Stimulated activated CD8-positive, alpha-beta memory T cell treated with anti-CD3 and anti-CD28 coated beads, Interleukin-7, amount 100 ng/mL, for 1 hour (primary cell): ENCODE measurements at regions not wholly inside any gene's neighbourhood (a gene's known extent, or its start where the extent isn't known, plus 50 kb on each side); places are given as distances from the start of the nearest gene placed in this dataset.
"Not testable (repeated sequence)": the region's sequence is repeated elsewhere in the genome, so short reads cannot be mapped to it uniquely, and the experiment has no call there.

Experiments used
- DNase-seq, 2 donors: peaks; one replicate each; pipeline ENCODE4 v3.0.0-alpha.2; 2020; ENCODE audit warnings: low read depth in 2 of 2

- DNase-seq, result no peak
Measured at GRCh38 chr14:53670701-53671100, 285.9 kb downstream of the BMP4 start.

DNA sequence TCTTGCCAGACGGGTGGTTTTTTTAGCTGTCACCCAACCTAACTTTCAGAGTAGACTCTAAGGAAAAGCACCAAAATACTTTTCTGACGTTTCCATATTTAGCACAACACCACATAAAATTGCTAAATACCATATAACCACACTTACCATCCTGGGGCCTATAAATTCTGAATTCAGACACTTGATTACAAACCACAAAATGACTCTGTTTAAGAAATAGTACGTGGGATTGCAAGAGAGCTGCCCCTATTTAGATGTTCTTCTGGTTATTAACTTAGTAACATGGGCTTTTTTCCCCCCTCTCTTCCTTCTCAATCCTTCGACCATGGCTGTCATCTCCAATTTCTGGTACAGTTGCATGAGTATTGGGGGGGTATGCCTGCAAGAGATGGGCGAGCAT, 287.7 kb downstream of the BMP4 start:
- no peak for DNase-seq

- DNase-seq, result no peak
Measured at GRCh38 chr14:53663709-53664108, 292.9 kb downstream of the BMP4 start.

GRCh38 chr14:53655080-53655785, 301.4 kb downstream of the BMP4 start:
- no peak for DNase-seq

GRCh38 chr14:53652068-53652467, 304.6 kb downstream of the BMP4 start:
- no peak for DNase-seq

- DNase-seq, result no peak
Measured at GRCh38 chr14:53651096-53651740, 305.4 kb downstream of the BMP4 start.

GRCh38 chr14:53646925-53647324, 309.7 kb downstream of the BMP4 start:
- DNase-seq, result no peak

- no peak for DNase-seq
Measured at GRCh38 chr14:53640695-53641094, 315.9 kb downstream of the BMP4 start.

DNA sequence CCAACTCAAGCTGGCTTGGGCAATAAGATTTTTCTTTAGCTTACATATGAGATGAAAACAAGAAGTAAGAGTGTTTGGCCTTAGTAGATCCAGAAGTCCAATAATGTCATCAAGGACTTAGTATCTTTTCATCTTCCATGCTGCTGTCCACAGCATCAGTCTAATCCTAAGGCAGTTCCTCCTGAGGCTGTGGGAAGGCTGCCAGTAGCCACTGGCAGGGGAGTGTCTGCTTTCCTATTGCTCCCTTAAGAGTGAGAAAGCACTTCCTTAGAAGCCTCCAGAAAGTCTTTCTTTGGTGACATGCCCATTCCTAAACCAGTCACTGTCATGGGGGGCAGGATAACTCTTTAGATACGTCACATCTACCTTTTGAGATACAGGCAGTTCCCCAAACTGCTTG, 317.7 kb downstream of the BMP4 start:
- DNase-seq, result no peak

DNA sequence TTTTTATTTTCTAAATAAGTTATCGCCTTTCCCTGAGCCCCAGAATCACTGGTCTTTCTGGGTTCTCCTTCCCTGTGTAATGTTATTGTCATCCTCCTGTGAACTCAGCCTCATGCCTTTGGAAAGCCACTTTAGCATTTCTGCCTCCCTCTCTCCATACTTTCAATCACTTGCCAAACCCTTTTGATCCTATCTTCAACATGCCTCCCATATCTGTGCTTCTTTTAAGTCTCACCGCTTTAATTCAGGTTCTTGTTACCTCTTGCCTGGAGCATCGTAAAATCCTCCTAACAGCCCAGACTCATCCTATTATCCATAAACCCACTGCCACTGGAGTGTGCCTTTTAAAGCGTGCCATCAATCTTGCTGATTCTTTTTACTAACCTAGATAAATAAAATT, 321.8 kb downstream of the BMP4 start:
- DNase-seq, result no peak

DNA sequence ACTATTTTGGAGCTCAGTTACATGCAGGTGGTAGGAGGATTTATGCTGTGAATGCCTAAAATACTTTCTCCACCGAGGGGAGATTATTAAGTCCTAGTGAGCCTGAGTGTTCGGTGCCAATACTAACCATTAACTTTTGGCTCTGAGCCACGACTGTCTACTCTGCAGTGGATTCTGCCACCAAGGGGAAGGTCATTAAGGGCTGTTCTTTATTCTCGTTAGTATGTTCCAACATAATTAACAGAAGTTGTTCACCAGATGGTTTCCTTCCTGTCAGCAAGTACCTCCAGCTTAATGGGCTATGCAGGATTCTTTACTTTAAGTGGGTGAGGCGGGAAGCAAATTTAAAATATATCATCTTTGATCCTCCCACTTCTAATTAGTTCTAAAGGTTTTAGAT, 326.3 kb downstream of the BMP4 start:
- DNase-seq, result no peak

DNA sequence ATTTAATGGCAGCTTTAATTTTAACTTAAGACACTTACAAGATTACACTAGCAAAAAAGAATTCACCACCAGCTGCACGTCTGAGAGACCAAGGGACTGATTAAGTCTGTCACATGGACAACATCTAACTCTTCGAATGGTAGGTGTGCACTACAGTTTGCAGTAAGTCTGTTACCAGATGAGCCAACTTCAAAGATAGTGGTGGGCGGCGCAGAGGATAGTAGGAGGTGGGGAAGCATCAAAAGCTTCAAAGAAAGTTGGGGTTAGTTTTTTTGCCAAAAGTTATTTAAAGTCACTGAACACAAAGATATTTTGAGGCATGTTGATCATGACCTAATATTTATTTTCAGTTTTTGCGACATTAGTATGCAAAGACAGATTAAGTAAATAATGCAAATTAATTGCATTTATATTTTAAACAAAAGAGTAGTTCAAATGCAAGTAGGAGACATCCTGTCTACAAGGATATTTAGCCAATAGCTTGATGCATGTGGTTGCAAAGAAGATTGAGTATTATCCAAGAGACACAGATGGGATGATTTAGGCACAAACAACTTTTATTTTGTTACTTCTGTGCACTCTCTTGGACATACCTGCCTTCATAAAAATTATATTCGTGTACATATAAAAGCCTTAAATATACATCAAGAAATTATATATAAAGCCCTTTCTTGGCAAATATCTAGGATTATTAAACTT, 327.7 kb downstream of the BMP4 start:
- DNase-seq, result no peak

GRCh38 chr14:53628261-53628660, 328.4 kb downstream of the BMP4 start:
- DNase-seq, result no peak

DNA sequence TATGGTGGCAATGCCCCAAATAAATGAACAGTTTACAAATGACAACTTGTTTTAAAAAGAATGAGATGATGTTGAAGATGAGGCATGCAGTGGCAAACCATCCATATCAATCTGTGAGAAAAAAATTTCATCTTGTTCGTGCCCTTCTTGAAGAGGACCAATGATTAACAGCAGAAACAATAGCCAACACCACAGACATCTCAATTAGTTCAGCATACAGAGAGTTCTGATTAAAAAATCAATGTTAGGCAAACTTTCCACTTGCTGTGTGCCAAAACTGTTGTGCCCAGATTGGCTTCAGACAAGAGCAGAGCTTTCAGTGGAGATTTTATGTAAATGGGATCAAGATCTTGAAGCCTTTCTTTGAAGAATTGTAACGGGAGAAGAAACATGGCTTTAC, 329.9 kb downstream of the BMP4 start:
- no peak for DNase-seq

GRCh38 chr14:53622447-53622846, 334.2 kb downstream of the BMP4 start:
- no peak for DNase-seq

GRCh38 chr14:53621921-53622320, 334.7 kb downstream of the BMP4 start:
- DNase-seq, result no peak

- DNase-seq, result no peak
Measured at GRCh38 chr14:53621433-53621832, 335.2 kb downstream of the BMP4 start.

GRCh38 chr14:53620890-53621289, 335.7 kb downstream of the BMP4 start:
- no peak for DNase-seq

DNA sequence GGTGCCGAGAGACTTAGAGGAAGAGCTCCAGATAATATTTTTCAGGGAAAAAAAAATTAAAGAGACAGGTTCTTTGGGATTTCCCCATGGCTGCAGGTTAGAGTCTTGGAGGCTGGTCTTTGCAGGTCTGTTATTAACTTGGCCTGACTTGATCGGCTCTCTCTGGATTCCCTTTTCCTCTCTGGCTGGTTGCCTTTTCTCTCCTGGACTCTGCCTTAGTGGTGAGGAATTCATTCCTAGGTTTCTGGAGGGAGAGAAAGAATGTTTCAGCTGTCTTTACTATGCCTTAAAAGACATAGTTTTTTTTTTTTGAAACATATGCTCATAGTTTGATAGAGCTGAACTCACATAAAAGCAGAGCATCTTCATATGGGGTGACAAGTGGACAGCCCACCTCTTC, 336.3 kb downstream of the BMP4 start:
- no peak for DNase-seq

DNA sequence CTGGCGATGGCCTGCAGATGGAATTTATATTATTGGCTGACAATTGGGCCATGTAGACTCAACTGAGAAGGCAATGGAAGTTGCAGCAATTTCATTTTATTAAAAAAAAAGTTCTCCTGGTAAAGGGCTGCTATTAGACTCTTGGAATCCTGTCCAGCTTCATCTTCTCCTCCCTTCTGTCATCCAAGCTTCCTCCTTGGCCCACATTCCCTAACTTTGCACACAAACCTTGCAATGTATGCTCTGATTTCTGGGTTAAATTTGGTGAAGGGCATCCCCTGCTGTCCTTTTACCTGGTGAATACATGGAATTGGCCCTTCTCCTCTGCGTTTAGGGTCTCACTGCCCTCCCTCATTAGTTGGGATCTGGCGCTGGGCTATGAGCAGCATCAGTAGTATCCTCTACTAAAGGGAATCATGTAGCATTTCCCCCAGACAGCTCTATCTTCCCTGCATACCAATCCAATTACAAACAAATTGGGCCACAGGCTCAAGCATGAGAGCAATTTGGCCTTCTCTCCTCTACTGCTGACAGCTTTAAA, 336.9 kb downstream of the BMP4 start:
- no peak for DNase-seq

GRCh38 chr14:53616536-53616935, 340.1 kb downstream of the BMP4 start:
- not testable (repeated sequence) for DNase-seq

GRCh38 chr14:53615252-53615651, 341.4 kb downstream of the BMP4 start:
- DNase-seq, result no peak
